Omental fat pad (tissue), 3 donors: ENCODE measurements at regions not wholly inside any gene's neighbourhood (a gene's known extent, or its start where the extent isn't known, plus 50 kb on each side); places are given as distances from the start of the nearest gene placed in this dataset.

ENCODE experiments used
- ATAC-seq: fragments of 150-250 bp; one replicate; pipeline ENCODE4 v1.9.1; 2016; ENCODE audit warnings: mild to moderate bottlenecking, moderate library complexity; ENCODE audit not compliant: low FRiP score
- DNase-seq: peaks from one replicate; pipeline ENCODE4 v3.0.0-alpha.2; 2019; ENCODE audit warnings: low spot score
- TF ChIP-seq, protein P1 (sequence below), 3 donors: fragments of 450-650 bp; IDR thresholded peaks; one replicate each; pipeline ENCODE4 v1.5.1; 2016 to 2017; ENCODE audit warnings: antibody characterized with exemption in 3 of 3, mild to moderate bottlenecking in 3 of 3, moderate library complexity in 2 of 3

DNA sequence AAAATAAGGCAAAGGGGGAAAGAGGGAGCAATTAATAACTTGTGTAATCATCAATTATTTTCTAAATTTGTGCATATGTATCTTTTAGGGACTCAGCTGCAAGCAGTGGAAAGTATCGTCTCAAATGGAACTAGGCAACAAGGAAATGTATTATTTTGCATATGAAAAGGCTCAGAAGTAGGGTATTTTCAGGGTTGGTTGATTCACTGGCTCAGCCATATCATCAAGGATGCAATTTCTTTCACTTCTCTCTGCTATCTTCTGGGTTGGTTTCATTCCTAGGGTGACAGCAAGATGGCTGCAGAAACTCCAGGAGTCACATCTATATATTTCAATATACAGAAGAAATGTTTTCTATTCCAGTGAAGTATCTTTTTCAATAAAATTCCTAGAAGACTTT lies 509.8 kb downstream of the DMAC1 start:
- ATAC-seq (no peak), DNase-seq (no peak)
- TF ChIP-seq, protein P1, sequence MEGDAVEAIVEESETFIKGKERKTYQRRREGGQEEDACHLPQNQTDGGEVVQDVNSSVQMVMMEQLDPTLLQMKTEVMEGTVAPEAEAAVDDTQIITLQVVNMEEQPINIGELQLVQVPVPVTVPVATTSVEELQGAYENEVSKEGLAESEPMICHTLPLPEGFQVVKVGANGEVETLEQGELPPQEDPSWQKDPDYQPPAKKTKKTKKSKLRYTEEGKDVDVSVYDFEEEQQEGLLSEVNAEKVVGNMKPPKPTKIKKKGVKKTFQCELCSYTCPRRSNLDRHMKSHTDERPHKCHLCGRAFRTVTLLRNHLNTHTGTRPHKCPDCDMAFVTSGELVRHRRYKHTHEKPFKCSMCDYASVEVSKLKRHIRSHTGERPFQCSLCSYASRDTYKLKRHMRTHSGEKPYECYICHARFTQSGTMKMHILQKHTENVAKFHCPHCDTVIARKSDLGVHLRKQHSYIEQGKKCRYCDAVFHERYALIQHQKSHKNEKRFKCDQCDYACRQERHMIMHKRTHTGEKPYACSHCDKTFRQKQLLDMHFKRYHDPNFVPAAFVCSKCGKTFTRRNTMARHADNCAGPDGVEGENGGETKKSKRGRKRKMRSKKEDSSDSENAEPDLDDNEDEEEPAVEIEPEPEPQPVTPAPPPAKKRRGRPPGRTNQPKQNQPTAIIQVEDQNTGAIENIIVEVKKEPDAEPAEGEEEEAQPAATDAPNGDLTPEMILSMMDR (IDR thresholded peaks at IDR 0.05), result no peak

DNA sequence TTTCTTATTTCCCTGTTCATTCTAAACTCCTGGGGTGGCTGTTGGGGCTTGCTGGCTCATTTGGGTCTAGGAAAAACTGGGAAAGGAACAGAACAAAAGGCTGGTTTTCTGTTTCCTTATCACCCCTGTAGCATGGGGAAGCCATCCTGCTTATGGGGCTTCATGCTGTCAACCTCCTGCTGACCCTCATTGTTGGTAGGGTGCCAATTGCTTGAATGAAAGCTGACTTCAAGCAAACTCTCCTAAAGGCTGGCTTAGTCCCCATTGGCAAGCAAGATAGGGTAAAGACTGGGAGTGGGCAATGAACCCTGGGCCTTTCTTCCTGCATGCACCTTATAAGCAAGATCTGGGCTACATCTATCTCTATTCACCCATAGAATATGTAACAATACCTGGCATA lies 511.6 kb downstream of the DMAC1 start:
- no peak for ATAC-seq
- no peak for DNase-seq
- TF ChIP-seq, protein P1 (IDR thresholded peaks at IDR 0.05), result no peak

DNA sequence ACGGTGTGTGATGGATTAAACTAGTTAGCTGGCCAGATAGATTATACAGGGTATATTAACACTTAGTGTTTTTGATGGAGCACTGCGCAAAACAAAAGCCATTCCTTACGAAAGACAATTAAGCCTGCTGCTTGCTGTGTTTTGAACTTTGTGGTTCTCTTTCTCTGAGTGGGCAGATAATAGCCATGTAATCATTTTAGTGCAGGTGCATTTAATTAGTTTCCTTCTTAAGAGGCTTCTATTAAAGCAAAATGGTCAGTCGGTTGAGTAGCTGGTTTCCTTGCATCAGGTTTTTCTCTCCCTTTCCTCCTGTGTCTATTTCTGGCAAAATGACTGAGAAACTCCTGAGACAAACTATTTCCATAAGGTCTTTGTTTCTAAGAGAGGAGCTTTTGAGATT lies 512.5 kb downstream of the DMAC1 start:
- ATAC-seq (no peak), DNase-seq (no peak)
- TF ChIP-seq, protein P1 (IDR thresholded peaks at IDR 0.05), result no peak

- TF ChIP-seq, protein P1 (IDR thresholded peaks at IDR 0.05), result no peak
- ATAC-seq (no peak), DNase-seq (no peak)
These were observed 513.5 kb downstream of the DMAC1 start for GRCh38 chr9:7286101-7286500.

- TF ChIP-seq, protein P1 (IDR thresholded peaks at IDR 0.05), result no peak
- no peak for ATAC-seq
- no peak for DNase-seq
These were observed 514.4 kb downstream of the DMAC1 start for GRCh38 chr9:7285199-7285598.

DNA sequence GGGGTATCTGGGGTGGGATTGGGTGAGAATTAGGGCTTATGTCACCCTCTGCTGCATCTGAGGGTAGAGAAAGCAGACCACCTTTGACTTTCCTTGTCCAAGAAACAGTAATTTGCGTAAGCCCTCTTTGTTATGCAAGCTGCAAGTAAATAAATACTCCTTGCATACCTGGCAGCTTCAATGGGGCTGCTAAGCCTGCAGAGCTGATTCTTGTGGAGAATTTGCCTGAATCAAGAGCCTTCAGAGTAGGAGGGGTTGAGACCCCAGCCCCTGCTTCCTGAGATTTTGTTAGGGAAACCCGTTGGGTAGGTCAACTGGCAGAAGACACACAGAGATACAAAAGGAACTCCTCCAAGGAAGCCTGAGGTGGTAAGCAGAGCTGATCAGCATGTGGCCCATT lies 515.1 kb downstream of the DMAC1 start:
- TF ChIP-seq, protein P1 (IDR thresholded peaks at IDR 0.05), result no peak
- ATAC-seq (no peak), DNase-seq (no peak)

GRCh38 chr9:7284117-7284516 lies 515.5 kb downstream of the DMAC1 start:
- DNase-seq (no peak), ATAC-seq (no peak)
- TF ChIP-seq, protein P1 (IDR thresholded peaks at IDR 0.05), result no peak
